ENCODE measurements at regions not wholly inside any gene's neighbourhood (a gene's known extent, or its start where the extent isn't known, plus 50 kb on each side); places are given as distances from the start of the nearest gene placed in this dataset.

DNA sequence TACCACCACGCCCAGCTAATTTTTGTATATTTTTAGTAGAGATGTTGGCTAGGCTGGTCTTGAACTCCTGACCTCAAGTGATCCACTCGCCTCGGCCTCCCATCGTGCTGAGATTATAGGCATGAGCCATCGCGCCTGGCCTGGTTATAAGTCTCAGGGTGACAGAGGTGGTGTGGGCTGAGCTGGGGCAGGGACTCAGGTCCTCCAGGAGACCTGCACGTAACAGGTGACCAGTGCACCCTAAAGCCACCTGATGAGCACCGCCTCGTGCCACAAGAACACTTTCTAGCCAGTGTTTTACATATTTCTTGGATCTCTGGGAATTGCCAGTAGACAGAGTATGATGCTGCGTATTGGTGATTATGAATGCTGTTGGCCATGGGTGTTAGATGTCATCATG, 136.5 kb upstream of the CPM start:
- TF ChIP-seq, protein P1, sequence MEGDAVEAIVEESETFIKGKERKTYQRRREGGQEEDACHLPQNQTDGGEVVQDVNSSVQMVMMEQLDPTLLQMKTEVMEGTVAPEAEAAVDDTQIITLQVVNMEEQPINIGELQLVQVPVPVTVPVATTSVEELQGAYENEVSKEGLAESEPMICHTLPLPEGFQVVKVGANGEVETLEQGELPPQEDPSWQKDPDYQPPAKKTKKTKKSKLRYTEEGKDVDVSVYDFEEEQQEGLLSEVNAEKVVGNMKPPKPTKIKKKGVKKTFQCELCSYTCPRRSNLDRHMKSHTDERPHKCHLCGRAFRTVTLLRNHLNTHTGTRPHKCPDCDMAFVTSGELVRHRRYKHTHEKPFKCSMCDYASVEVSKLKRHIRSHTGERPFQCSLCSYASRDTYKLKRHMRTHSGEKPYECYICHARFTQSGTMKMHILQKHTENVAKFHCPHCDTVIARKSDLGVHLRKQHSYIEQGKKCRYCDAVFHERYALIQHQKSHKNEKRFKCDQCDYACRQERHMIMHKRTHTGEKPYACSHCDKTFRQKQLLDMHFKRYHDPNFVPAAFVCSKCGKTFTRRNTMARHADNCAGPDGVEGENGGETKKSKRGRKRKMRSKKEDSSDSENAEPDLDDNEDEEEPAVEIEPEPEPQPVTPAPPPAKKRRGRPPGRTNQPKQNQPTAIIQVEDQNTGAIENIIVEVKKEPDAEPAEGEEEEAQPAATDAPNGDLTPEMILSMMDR (IDR thresholded peaks at IDR 0.05): no peak
- TF ChIP-seq POLR2A (IDR thresholded peaks at IDR 0.05): no peak

Measured in tibial nerve (tissue), 3 donors.